OCI-LY7 (cell line): ENCODE measurements at regions not wholly inside any gene's neighbourhood (a gene's known extent, or its start where the extent isn't known, plus 50 kb on each side); places are given as distances from the start of the nearest gene placed in this dataset.

Source experiments
- CTCF ChIP-seq: fragments of 200-600 bp; sonication (generic); conservative IDR thresholded peaks from 2 replicates; pipeline ENCODE4 v1.5.1; 2014; ENCODE audit warnings: mild to moderate bottlenecking, antibody characterized with exemption, low read length, moderate library complexity, mixed read lengths
- EZH2phosphoT487 ChIP-seq: fragments of 200-600 bp; sonication (generic); IDR thresholded peaks from 2 replicates; pipeline ENCODE4 v1.6.1; 2018; ENCODE audit warnings: low read depth, borderline replicate concordance, mild to moderate bottlenecking, mixed run types, antibody characterized with exemption, low read length, moderate library complexity, mixed read lengths

DNA sequence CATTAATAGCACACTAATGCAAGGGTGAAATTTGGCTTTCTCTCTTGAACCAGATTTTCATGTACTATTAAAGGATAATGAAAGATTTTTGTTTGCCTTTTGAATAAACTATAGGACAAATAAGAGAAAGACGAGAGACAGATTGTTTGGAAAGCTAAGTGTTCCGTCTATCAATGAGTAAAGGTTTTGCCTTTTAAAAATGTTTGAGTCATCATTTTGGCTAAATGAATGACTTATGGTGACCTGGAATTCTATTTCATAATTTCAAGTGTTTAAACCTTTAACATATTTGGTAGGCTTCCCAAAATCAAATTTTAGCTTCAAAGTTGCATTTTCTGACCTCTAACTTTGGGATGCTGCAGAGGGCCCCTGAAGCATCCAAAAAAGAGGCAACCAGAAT is 145.2 kb downstream of the SLC25A46 start:
- no peak for TF ChIP-seq CTCF
- TF ChIP-seq EZH2phosphoT487 = no peak
